H9 (cell line): ENCODE measurements at regions not wholly inside any gene's neighbourhood (a gene's known extent, or its start where the extent isn't known, plus 50 kb on each side); places are given as distances from the start of the nearest gene placed in this dataset.

Source experiments
- DNase-seq: peaks from one replicate; pipeline ENCODE4 v3.0.0-alpha.2; 2017
- H2AFZ ChIP-seq: one replicate; pipeline ENCODE4 v1.6.1; 2013; ENCODE audit warnings: mild to moderate bottlenecking, low read length, control low read depth, moderate library complexity
- H2AK5ac ChIP-seq: 2 replicates; pipeline ENCODE4 v1.6.1; 2013; ENCODE audit warnings: low read length, control low read depth, mixed read lengths; ENCODE audit not compliant: insufficient read length
- H2BK120ac ChIP-seq: one replicate; pipeline ENCODE4 v1.6.1; 2013; ENCODE audit warnings: low read depth, mild to moderate bottlenecking, low read length, control low read depth, inconsistent platforms; ENCODE audit not compliant: poor library complexity, severe bottlenecking
- H2BK12ac ChIP-seq: 2 replicates; pipeline ENCODE4 v1.6.1; 2013; ENCODE audit warnings: low read length, control low read depth, mixed read lengths, low read depth; ENCODE audit not compliant: insufficient read length
- H2BK15ac ChIP-seq: 2 replicates; pipeline ENCODE4 v1.6.1; 2013; ENCODE audit warnings: low read depth, low read length, control low read depth
- H2BK20ac ChIP-seq: one replicate; pipeline ENCODE4 v1.6.1; 2013; ENCODE audit warnings: low read depth, mild to moderate bottlenecking, low read length, control low read depth, inconsistent platforms; ENCODE audit not compliant: poor library complexity, severe bottlenecking
- H2BK5ac ChIP-seq: 2 replicates; pipeline ENCODE4 v1.6.1; 2013; ENCODE audit warnings: low read length, control low read depth, mixed read lengths; ENCODE audit not compliant: insufficient read length
- H3K14ac ChIP-seq: 2 replicates; pipeline ENCODE4 v1.6.1; 2013; ENCODE audit warnings: low read length, control low read depth; ENCODE audit not compliant: insufficient read depth
- H3K18ac ChIP-seq: 2 replicates; pipeline ENCODE4 v1.6.1; 2013; ENCODE audit warnings: low read depth, mild to moderate bottlenecking, mixed read lengths, low read length, control low read depth; ENCODE audit not compliant: insufficient read length
- H3K23ac ChIP-seq: 2 replicates; pipeline ENCODE4 v1.6.1; 2013; ENCODE audit warnings: low read length, control low read depth, mixed read lengths, low read depth; ENCODE audit not compliant: insufficient read length
- H3K23me2 ChIP-seq: 2 replicates; pipeline ENCODE4 v1.6.1; 2013; ENCODE audit warnings: low read depth, mild to moderate bottlenecking, mixed read lengths, low read length, control low read depth; ENCODE audit not compliant: insufficient read length, poor library complexity, severe bottlenecking
- H3K27ac ChIP-seq: 2 replicates; pipeline ENCODE4 v1.5.1; 2013; ENCODE audit warnings: low read length, control low read depth, mixed read lengths, low read depth; ENCODE audit not compliant: insufficient read length
- H3K27me3 ChIP-seq: 2 replicates; pipeline ENCODE4 v1.6.1; 2013; ENCODE audit warnings: low read length, control low read depth, inconsistent platforms; ENCODE audit not compliant: insufficient read depth
- H3K4ac ChIP-seq: 2 replicates; pipeline ENCODE4 v1.6.1; 2013; ENCODE audit warnings: low read depth, mild to moderate bottlenecking, control low read depth, inconsistent platforms, low read length, moderate library complexity
- H3K4me1 ChIP-seq: 2 replicates; pipeline ENCODE4 v1.6.1; 2013; ENCODE audit warnings: low read length, control low read depth, inconsistent platforms; ENCODE audit not compliant: insufficient read depth
- H3K4me2 ChIP-seq: 2 replicates; pipeline ENCODE4 v1.6.1; 2013; ENCODE audit warnings: low read length, control low read depth, mixed read lengths; ENCODE audit not compliant: insufficient read length, insufficient read depth
- H3K56ac ChIP-seq: 2 replicates; pipeline ENCODE4 v1.6.1; 2013; ENCODE audit warnings: low read depth, mild to moderate bottlenecking, mixed read lengths, low read length, control low read depth; ENCODE audit not compliant: insufficient read length
- H3K79me1 ChIP-seq: 2 replicates; pipeline ENCODE4 v1.6.1; 2013; ENCODE audit warnings: low read depth, mild to moderate bottlenecking, moderate library complexity, low read length, control low read depth, inconsistent platforms; ENCODE audit not compliant: insufficient read depth, poor library complexity, severe bottlenecking
- H3K79me2 ChIP-seq: 2 replicates; pipeline ENCODE4 v1.6.1; 2013; ENCODE audit warnings: low read length, control low read depth, inconsistent platforms; ENCODE audit not compliant: insufficient read depth
- H3K9ac ChIP-seq: 2 replicates; pipeline ENCODE4 v1.6.1; 2013; ENCODE audit warnings: low read length, control low read depth, mixed read lengths; ENCODE audit not compliant: insufficient read length; ENCODE audit errors: extremely low read depth
- H3K9me3 ChIP-seq: one replicate; pipeline ENCODE4 v1.6.1; 2013; ENCODE audit warnings: low read depth, low read length, inconsistent platforms; ENCODE audit not compliant: control insufficient read depth
- H3T11ph ChIP-seq: one replicate; pipeline ENCODE4 v1.6.1; 2013; ENCODE audit warnings: mild to moderate bottlenecking, low read length, control low read depth, inconsistent platforms
- H4K20me1 ChIP-seq: one replicate; pipeline ENCODE4 v1.6.1; 2013; ENCODE audit not compliant: control insufficient read depth, insufficient read length, insufficient read depth
- H4K5ac ChIP-seq: 2 replicates; pipeline ENCODE4 v1.6.1; 2013; ENCODE audit warnings: low read depth, mild to moderate bottlenecking, mixed read lengths, low read length, control low read depth; ENCODE audit not compliant: insufficient read length
- H4K8ac ChIP-seq: replicated peaks from 2 replicates; pipeline ENCODE4 v1.6.1; 2013; ENCODE audit warnings: low read length, control low read depth, mixed read lengths, low read depth; ENCODE audit not compliant: insufficient read length
- H4K91ac ChIP-seq: 2 replicates; pipeline ENCODE4 v1.6.1; 2013; ENCODE audit warnings: low read depth, mild to moderate bottlenecking, moderate library complexity, mixed read lengths, low read length, control low read depth; ENCODE audit not compliant: insufficient read length
- H3K27ac Mint-ChIP-seq, 3 experiments: 2 replicates in 2 of 3; 3 replicates in 1 of 3; pipeline ENCODE4 v1.8.0; 2020 to 2021; ENCODE audit warnings: mixed read lengths in 3 of 3, mild to moderate bottlenecking in 1 of 3, moderate library complexity in 1 of 3
- H3K27me3 Mint-ChIP-seq: 2 replicates; pipeline ENCODE4 v1.8.0; 2021; ENCODE audit warnings: low read depth, mild to moderate bottlenecking, moderate library complexity, mixed read lengths
- H3K36me3 Mint-ChIP-seq, 3 experiments: 2 replicates in 2 of 3; 3 replicates in 1 of 3; pipeline ENCODE4 v1.8.0; 2020 to 2021; ENCODE audit warnings: low read depth in 3 of 3, mixed read lengths in 3 of 3; ENCODE audit not compliant: insufficient read depth in 1 of 3
- H3K4me1 Mint-ChIP-seq, 2 experiments: 2 replicates each; pipeline ENCODE4 v1.8.0; 2020; ENCODE audit warnings: mixed read lengths in 2 of 2
- H3K4me3 Mint-ChIP-seq, 2 experiments: 2 replicates in 1 of 2; 3 replicates in 1 of 2; pipeline ENCODE4 v1.8.0; 2020 to 2021; ENCODE audit warnings: mild to moderate bottlenecking in 2 of 2, mixed read lengths in 2 of 2, moderate library complexity in 1 of 2
- H3K9me3 Mint-ChIP-seq, 2 experiments: 2 replicates in 1 of 2; 3 replicates in 1 of 2; pipeline ENCODE4 v1.8.0; 2020; ENCODE audit warnings: mild to moderate bottlenecking in 2 of 2, mixed read lengths in 2 of 2, moderate library complexity in 1 of 2
- WGBS: extraction: QIAGEN DNeasy Blood & Tissue Kit; methylation state at CpG from one replicate; pipeline ENCODE4 v1.1.7; 2013; ENCODE audit warnings: missing lambda C conversion rate, low lambda C conversion rate, mixed read lengths; ENCODE audit not compliant: insufficient read length; ENCODE audit errors: extremely low coverage; 5-methylcytosine and 5-hydroxymethylcytosine counted together
- TF ChIP-seq, protein P1 (sequence below): fragments of 200-600 bp; sonication (generic); conservative IDR thresholded peaks from 3 replicates; pipeline ENCODE4 v1.8.0; 2021; ENCODE audit warnings: antibody characterized with exemption, mild to moderate bottlenecking

DNA sequence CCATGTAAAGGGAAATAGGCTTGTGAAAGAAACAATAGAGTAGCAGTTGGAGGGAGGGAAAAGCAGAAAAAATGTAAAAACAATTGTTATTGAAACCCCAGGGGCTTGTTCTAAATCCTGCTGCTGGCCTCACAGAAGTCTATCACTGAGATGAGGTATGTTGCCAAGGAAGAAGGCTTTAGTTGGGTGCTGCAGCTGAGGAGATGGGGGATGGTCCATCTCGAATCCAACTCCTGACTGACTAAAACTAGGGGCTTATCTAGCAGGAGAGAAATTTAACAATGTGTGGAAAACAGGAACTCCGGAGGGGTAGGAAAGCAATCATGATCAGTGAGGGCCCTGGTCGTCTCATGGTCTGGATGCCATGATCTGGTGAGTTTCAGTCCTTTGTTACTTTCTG, 225.0 kb upstream of the EXOC2 start:
- Histone ChIP-seq H3K4me1 (no peaks in the 10 kb centered on the region), H4K91ac (no peak overlapping the region), H2AK5ac (no peak overlapping the region), H3T11ph (no peak overlapping the region), H2BK5ac (no peak overlapping the region), H3K79me2 (no peaks in the 10 kb centered on the region), H3K9ac (no peak overlapping the region), H3K14ac (no peak overlapping the region), H2BK120ac (no peak overlapping the region), H3K79me1 (no peaks in the 10 kb centered on the region), H3K18ac (no peak overlapping the region), H3K9me3 (peaks cover 31% of the 10 kb centered on the region), H4K8ac (no peak overlapping the region), H4K20me1 (no peaks in the 10 kb centered on the region), H3K4me2 (no peak overlapping the region), H3K23me2 (no peaks in the 10 kb centered on the region), H2AFZ (no peak overlapping the region), H3K23ac (no peak overlapping the region), H3K27me3 (no peaks in the 10 kb centered on the region), H3K4ac (no peak overlapping the region), H3K56ac (no peak overlapping the region), H2BK15ac (no peak overlapping the region), H3K27ac (no peak overlapping the region), H2BK12ac (no peak overlapping the region), H2BK20ac (no peak overlapping the region), H4K5ac (no peak overlapping the region)
- H3K4me3 Mint-ChIP-seq: no peak overlapping the region
- H3K9me3 Mint-ChIP-seq: peaks cover 44 to 47% of the 10 kb centered on the region in 2 experiments
- DNase-seq: no peak
- no peak overlapping the region for H3K27ac Mint-ChIP-seq
- no CpG with 5 or more reads among the region's 3 CpGs for WGBS
- TF ChIP-seq, protein P1, sequence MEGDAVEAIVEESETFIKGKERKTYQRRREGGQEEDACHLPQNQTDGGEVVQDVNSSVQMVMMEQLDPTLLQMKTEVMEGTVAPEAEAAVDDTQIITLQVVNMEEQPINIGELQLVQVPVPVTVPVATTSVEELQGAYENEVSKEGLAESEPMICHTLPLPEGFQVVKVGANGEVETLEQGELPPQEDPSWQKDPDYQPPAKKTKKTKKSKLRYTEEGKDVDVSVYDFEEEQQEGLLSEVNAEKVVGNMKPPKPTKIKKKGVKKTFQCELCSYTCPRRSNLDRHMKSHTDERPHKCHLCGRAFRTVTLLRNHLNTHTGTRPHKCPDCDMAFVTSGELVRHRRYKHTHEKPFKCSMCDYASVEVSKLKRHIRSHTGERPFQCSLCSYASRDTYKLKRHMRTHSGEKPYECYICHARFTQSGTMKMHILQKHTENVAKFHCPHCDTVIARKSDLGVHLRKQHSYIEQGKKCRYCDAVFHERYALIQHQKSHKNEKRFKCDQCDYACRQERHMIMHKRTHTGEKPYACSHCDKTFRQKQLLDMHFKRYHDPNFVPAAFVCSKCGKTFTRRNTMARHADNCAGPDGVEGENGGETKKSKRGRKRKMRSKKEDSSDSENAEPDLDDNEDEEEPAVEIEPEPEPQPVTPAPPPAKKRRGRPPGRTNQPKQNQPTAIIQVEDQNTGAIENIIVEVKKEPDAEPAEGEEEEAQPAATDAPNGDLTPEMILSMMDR: no peak
- H3K36me3 Mint-ChIP-seq: peaks cover 7 to 30% (median 16%) of the 10 kb centered on the region in 3 experiments
- H3K27me3 Mint-ChIP-seq: peaks cover 27% of the 10 kb centered on the region
- peaks cover 2 to 5% of the 10 kb centered on the region in 2 experiments; a peak in 3 of 4 replicates for H3K4me1 Mint-ChIP-seq
